ENCODE measurements at regions not wholly inside any gene's neighbourhood (a gene's known extent, or its start where the extent isn't known, plus 50 kb on each side); places are given as distances from the start of the nearest gene placed in this dataset.
"Not testable (repeated sequence)": the region's sequence is repeated elsewhere in the genome, so short reads cannot be mapped to it uniquely, and the experiment has no call there.

- no peak for TF ChIP-seq POLR2AphosphoS5 (IDR thresholded peaks at IDR 0.05)
- Histone ChIP-seq H3K36me3 (no peaks in the 10 kb centered on the region), H3K9me3 (no peaks in the 10 kb centered on the region), H3K4me3 (no peak overlapping the region), H3K27me3 (no peaks in the 10 kb centered on the region), H3K4me1 (no peaks in the 10 kb centered on the region), H3K27ac (no peak overlapping the region)
- intact Hi-C loops (cut with DNase I; ENCODE audit: low total_unique reads) = no loop called here
- 30 to 49% (median 44%) methylated on average over 3 of the region's 3 CpGs for WGBS, 5 donors
- no peak for DNase-seq
Measured at GRCh38 chr1:101410048-101410878, 173.4 kb downstream of the S1PR1 start.

- H3K4me3 ChIP-seq = no peak overlapping the region
- TF ChIP-seq POLR2A (IDR thresholded peaks at IDR 0.05) = no peak
- no peak for TF ChIP-seq POLR2AphosphoS5 (IDR thresholded peaks at IDR 0.05)
- TF ChIP-seq EP300 (IDR thresholded peaks at IDR 0.05) = no peak
- TF ChIP-seq, protein P1, sequence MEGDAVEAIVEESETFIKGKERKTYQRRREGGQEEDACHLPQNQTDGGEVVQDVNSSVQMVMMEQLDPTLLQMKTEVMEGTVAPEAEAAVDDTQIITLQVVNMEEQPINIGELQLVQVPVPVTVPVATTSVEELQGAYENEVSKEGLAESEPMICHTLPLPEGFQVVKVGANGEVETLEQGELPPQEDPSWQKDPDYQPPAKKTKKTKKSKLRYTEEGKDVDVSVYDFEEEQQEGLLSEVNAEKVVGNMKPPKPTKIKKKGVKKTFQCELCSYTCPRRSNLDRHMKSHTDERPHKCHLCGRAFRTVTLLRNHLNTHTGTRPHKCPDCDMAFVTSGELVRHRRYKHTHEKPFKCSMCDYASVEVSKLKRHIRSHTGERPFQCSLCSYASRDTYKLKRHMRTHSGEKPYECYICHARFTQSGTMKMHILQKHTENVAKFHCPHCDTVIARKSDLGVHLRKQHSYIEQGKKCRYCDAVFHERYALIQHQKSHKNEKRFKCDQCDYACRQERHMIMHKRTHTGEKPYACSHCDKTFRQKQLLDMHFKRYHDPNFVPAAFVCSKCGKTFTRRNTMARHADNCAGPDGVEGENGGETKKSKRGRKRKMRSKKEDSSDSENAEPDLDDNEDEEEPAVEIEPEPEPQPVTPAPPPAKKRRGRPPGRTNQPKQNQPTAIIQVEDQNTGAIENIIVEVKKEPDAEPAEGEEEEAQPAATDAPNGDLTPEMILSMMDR (IDR thresholded peaks at IDR 0.05) = no peak
- no peak for DNase-seq
- intact Hi-C loops (cut with DNase I; ENCODE audit: low total_unique reads) = no loop called here
- H3K36me3 ChIP-seq = no peaks in the 10 kb centered on the region
- H3K27me3 ChIP-seq = no peaks in the 10 kb centered on the region
- no peaks in the 10 kb centered on the region for H3K4me1 ChIP-seq
- no peak overlapping the region for H3K27ac ChIP-seq
- WGBS, 5 donors = 10 to 19% (median 15%) methylated on average over 2 of the region's 2 CpGs
- peaks cover 0 to 8% (median 2%) of the 10 kb centered on the region in 4 donors for H3K9me3 ChIP-seq
Measured at GRCh38 chr1:101420406-101420805, 183.6 kb downstream of the S1PR1 start.

DNA sequence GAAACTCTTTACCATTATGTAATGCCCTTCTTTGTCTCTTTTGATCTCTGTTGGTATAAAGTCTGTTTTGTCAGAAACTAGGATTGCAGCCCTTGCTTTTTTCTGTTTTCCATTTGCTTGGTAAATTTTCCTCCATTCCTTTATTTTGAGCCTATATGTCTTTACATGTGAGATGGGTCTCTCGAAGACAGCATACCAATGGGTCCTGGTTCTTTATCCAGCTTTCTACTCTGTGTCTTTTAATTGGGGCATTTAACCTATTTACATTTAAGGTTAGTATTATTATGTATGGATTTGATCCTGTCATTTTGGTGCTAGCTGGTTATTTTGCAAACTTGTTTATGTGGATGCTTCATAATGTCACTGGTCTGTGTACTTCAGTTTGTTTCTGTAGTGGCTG, 191.3 kb downstream of the S1PR1 start:
- H3K27me3 ChIP-seq; DNase-seq; H3K9me3 ChIP-seq; H3K36me3 ChIP-seq; H3K4me3 ChIP-seq; H3K27ac ChIP-seq; intact Hi-C loops (cut with DNase I; ENCODE audit: low total_unique reads); H3K4me1 ChIP-seq: not testable (repeated sequence)
- 86 to 98% (median 91%) methylated on average over 1 of the region's 1 CpG for WGBS, 5 donors

GRCh38 chr1:101428562-101428961, 191.7 kb downstream of the S1PR1 start:
- Histone ChIP-seq H3K27me3 (no peaks in the 10 kb centered on the region), H3K9me3 (peaks cover 0 to 7% (median under 1%) of the 10 kb centered on the region in 4 donors), H3K4me1 (no peaks in the 10 kb centered on the region), H3K4me3 (no peak overlapping the region), H3K27ac (no peak overlapping the region), H3K36me3 (no peaks in the 10 kb centered on the region)
- no peak for TF ChIP-seq POLR2AphosphoS5 (IDR thresholded peaks at IDR 0.05)
- TF ChIP-seq EP300 (IDR thresholded peaks at IDR 0.05) = no peak
- no peak for TF ChIP-seq POLR2A (IDR thresholded peaks at IDR 0.05)
- TF ChIP-seq, protein P1 (IDR thresholded peaks at IDR 0.05) = no peak
- intact Hi-C loops (cut with DNase I; ENCODE audit: low total_unique reads) = no loop called here
- DNase-seq = no peak
- 71 to 86% (median 80%) methylated on average over 1 of the region's 1 CpG for WGBS, 5 donors

- no peaks in the 10 kb centered on the region for H3K9me3 ChIP-seq
- no peak overlapping the region for H3K27ac ChIP-seq
- 52 to 69% (median 65%) methylated on average over 4 of the region's 4 CpGs for WGBS, 5 donors
- H3K36me3 ChIP-seq = no peaks in the 10 kb centered on the region
- H3K4me3 ChIP-seq = no peak overlapping the region
- no peaks in the 10 kb centered on the region for H3K27me3 ChIP-seq
- TF ChIP-seq POLR2A (IDR thresholded peaks at IDR 0.05) = no peak
- TF ChIP-seq EP300 (IDR thresholded peaks at IDR 0.05) = no peak
- no peak for TF ChIP-seq POLR2AphosphoS5 (IDR thresholded peaks at IDR 0.05)
- TF ChIP-seq, protein P1 (IDR thresholded peaks at IDR 0.05) = no peak
- no peak for DNase-seq
- intact Hi-C loops (cut with DNase I; ENCODE audit: low total_unique reads) = no loop called here
- H3K4me1 ChIP-seq = no peaks in the 10 kb centered on the region
Measured at GRCh38 chr1:101431956-101432510, 195.2 kb downstream of the S1PR1 start.
